NCI-H510A treated with DMSO at 0.1 percent for 48 hours (cell line): ENCODE measurements at regions not wholly inside any gene's neighbourhood (a gene's known extent, or its start where the extent isn't known, plus 50 kb on each side); places are given as distances from the start of the nearest gene placed in this dataset.
"Not testable (repeated sequence)": the region's sequence is repeated elsewhere in the genome, so short reads cannot be mapped to it uniquely, and the experiment has no call there.

ENCODE experiments used
- DNase-seq: peaks from one replicate; lab custom pipeline; 2025; lab: John Stamatoyannopoulos, UW

DNA sequence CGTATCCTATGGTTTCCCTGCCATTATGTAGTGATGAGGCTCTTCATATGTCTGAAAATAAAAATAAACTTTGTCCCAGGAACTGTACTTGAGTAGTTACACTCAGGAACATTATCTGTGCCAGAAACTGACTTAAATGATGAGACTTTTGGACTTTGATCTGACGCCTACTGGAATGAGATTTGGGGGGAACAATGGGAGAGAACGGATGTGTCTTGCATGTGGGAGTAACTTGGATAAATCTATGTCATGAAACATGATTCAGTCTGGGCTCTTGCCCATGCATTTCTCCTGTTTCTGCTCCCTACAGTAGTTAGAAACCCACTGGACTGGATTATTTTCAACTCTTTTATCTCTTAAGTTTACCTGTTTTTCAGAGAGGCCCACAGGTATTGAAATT, 2351.4 kb downstream of the PCDH7 start:
- DNase-seq: no peak

DNA sequence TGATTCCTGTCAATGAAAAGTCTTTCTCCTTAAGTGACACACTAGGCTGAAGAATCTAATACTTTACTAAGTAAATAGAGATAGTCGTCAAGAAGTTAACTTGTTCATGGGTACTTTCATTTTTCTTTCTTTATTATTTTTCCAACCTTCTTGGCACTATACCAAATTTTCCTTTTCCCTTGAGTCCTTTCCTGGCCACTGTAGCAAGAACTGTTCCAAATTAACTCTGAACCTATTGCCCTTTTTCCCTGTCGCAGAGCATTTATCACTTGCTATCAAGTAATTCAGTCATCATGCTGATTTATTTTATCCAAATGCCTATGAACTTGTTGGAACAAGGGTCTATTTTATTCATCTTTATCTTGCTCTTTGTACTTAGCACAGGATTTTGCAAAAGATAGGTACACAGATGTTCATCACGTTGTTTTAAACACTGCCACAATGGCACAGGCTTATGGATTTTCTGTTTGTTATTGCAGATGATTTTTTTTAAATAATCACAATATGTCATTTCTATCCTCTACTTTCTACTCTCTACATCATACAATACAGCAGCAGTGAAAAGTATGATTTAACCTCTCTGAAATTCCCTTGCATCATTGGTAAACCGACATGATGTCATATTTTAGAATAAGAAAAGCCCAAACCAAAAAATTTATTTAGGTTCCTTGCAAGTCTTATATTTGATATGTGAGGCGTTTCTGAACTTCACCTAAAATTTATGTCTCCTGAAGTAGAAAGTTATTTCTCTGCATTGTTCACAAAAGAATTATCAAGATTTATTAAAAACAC, 2352.3 kb downstream of the PCDH7 start:
- no peak for DNase-seq

DNA sequence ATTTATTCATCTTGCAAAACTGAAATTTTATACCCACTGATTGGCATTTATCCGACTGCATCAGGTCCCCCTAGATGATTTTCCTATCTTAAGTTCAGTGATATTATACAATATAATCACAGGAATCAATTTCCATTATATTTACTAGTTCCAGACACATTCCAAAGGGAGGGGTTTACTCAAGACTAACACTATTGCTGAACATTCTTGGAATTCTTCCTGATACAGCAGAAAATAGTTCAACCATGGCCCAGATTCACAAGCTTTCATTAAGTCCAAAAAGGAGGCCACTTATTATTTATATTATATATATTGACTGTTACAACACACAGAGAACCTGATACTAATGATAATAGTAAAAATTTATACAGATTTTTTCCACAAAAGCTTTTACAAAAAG, 2353.6 kb downstream of the PCDH7 start:
- no peak for DNase-seq

DNA sequence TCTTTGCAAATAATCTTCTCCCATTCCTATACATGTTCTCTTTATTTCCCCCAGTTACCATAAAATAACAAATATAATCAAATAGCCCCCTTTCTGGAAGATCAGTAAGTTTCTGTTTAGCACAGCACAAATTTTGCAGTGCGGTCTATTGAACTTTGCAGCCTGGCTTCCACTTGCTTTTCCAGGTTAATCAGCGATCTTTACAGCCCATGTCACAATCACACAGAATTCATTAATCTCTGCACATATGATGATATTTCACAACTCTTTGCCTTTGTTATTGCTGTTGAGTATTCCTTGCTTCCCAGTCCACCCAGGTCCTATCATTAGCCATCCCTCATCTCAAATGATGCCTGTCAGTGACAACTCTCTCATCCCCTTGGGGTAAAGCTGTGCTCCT, 2358.0 kb downstream of the PCDH7 start:
- no peak for DNase-seq

DNA sequence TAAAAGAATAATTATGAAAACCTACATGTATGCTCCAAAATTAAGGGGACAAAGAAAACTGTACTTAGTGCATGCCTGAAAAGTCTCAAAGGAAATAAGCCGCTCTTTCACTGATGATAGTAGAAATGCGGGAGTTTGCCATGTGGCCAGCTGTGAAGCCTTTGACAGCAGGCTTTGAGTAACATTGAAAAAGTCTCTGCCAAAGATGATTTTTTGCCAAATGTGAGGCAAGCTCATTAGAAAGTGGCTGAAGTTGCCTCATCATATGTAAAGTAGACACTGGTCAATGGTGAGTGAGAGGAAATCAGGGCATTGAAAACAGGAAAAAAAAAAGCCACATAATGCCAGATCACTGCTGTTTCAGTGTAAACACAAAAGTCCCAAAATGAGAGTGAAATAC, 2360.1 kb downstream of the PCDH7 start:
- no peak for DNase-seq

DNA sequence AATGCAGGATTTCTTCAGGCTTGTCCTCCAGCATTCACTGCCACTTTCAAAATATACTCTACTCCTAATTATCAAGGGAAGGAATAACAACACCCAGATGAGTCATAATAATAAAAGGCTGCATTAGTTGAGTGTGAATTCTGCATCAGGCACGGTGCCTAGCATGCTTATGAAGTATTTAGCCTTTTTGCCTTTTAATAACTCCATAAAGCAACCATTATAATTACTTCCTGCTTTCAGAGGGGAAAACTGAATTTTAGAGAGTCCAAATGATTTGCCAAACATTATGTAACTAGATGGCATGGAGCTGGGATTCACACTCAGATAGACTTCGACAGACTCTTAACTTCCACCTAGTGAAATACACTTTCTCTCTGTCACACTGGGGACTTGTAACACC, 2365.5 kb downstream of the PCDH7 start:
- DNase-seq: no peak

DNA sequence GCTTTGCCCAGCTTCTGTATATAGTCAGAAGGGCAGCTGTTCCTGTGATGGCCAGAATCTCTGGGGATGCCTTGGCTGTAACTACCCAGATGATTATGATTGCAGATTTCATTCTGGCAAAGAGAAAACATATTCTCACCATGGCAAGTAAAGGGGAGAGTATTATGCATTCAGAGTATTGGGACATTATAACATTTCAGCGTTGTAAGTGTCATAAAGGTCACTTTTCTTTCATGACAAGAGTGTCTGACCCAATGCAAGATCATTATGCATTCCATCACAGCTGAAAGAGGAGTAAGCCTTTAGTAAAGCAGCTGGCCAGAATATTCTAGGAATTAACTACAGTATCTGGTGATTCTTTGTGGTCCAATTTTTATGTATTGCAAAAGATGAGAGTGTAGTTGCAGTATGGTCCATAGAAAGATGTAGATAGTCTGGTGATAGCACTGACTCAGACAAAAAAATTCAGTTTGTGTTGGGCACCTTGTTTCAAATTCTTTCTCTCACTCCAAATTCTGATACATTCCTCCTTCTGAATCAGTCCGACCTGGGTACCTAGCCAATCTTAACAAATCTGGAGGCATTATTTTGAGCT, 2366.3 kb downstream of the PCDH7 start:
- DNase-seq: no peak

DNA sequence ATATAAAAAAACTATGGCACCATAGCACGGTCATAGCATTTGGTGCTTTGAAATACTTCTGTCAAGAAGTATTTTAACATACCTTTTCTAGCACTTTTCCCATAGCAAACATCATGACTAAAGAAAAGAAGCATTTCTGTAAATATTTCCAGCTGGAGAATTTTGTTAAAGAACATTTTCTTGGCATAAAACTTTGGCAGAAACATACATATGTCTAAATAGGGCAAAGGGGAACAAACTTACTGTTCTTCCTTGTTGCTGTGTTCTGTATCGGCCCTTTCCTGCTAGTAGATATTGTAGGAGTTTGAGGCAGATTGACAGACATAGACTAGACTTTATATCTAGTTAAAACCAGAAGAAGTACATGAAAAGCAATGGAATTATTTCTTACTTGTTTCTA, 2368.5 kb downstream of the PCDH7 start:
- DNase-seq: no peak

DNA sequence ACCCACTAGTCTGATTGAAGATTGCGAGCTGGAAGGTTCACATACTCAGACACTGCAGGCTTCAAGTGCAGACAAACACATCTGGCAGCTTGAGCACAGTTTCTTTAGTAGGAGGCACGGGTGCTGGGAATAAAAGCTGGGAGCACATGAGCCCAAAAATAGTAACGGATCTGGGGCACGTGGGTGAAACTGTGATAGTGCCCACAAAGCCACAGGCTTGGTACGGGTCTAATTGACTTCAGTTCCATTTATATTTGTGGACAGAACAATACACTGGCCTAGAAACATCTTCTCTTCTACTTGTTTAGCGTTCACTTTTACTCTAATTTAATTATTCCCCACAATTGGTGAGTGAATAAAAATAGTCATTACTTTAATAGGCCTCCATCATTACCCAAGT, 2370.7 kb downstream of the PCDH7 start:
- DNase-seq: no peak

DNA sequence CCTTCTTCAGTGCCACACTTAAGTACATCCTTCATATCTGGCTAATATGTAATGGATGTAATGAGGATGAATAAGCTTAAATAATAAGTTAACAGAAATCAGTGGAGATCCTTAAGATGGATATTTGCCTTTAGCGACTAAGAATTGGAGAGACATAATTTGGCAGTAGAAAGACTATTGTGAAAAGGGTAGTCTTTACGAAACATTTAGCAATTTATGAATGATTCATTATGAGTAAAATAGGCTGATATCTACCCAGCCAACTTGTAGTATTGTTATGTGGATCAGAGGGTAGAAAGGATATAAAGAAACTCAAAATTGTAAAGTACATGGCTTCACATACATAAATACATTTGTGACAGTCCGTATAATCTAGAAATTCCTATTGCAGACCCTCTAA, 2371.8 kb downstream of the PCDH7 start:
- DNase-seq: no peak

DNA sequence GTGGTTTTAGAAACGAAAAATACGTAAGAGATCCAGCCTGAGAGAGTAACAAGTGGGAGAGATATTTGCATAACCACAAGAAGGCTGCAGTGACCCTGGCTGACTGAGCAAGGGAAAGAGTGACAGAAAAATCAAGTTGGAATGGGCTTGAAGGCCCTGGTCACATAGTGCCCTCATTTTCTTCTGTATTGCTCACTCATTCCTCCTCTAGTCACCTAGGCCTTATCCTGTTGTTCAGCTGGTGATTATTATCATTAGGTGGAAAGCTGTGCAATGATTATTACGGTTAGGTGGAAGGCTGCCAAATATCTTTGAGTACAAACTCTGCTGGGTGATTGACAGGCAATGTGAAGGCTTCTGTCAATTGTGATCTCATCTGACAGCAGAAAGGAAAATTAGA, 2384.1 kb downstream of the PCDH7 start:
- no peak for DNase-seq

DNA sequence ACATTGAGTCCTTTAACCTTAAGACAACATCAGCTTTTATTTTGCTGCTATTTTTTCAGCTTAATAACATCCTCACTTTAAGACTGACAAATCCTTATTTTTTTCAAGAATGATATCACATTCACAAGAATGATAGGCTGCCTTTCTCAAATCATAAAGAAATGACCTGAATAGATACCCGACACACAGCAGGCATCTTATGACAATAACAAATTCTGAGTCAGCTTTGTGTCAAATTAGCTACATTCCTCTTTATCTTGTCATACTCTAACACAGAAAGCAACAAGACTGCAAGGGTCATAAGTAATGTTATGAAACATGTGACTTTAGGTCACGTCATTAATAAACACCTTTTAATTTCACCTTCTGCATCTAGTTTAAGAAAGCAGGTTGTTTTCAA, 2387.6 kb downstream of the PCDH7 start:
- DNase-seq: no peak

DNA sequence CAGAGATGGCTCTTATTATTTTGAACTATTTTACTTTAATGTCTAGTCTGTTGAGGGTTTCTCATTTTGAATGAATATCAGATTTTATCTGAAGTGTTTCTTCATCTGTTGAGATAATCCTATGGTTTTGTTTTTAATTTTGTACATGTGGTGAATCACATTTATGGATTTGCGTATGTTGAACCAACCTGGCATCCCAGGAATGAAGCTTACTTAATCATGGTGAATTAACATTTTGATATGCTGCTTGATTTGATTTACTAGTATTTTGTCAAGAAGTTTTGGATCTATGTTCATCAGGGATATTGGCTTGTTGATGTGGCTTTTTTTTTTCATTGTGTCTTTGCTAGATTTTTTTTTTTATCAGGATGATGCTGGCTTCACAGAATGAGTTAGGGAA, 2390.9 kb downstream of the PCDH7 start:
- no peak for DNase-seq

DNA sequence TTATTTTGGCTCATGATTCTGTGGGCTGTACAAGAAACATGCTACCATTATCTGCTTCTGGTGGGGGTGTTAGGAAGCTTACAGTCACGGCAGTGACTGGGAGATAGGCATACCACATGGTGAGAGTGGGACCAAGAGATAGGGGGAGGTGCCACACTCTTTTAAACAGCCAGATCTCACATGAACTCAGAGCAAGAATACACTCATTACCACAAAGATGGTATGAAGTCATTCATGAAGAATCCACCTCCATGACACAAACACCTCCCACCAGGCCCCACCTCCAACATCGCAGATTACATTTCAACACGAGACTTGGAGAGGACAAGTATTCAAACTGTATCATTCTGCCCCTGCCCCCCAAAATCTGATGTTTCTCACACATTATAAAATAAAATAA, 2396.7 kb downstream of the PCDH7 start:
- no peak for DNase-seq

DNA sequence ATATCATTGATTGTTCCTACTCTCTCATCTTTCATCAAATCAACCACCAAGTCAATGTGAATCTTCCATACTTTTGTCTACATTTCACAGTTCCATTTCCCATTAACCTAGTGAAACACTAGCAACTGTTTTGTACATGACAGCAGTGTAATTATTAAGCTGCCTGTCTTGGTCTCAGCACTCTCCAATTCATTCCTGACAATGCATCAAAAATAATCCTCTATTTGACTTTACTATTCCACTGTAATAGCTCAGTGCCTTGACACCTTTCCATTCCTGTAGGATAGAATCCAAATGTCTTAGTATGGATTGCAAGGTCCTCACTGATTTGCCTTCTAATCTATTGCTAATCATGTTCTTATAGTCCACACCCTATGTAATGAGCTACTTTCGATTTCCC, 2405.8 kb downstream of the PCDH7 start:
- no peak for DNase-seq

DNA sequence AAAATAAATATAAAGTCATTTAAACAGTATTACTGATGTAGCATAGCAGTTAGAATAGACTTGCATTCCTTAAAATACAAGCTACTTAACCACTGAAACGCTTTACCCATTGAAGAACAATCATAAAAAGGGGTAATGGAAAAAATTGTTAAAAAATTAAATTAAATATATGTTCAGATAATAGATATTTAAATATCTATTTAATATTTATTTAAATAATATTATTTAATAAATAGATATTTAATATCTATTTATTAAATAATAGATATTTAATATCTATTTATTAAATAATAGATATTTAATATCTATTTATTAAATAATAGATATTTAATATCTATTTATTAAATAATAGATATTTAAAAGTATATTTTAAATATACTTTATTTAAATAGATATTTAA, 2410.5 kb downstream of the PCDH7 start:
- DNase-seq: not testable (repeated sequence)

DNA sequence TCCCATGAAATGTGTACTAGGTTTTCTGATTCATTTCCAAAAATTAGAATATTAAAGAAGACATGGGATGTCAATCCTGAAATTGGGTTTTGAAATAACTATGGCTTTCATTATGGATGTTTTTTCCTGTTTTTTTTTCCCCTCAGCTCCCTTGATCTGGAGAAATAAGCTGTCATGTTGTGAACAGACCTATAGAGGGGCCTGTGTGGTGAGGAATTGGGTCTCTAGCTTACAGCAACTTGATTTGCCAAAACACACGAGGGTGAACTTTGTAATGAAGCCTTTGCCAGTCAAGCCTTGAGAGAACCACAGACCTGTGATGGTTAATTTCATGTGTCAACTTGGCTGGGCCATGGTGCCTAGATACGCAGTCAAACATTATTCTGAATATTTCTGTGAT, 2413.6 kb downstream of the PCDH7 start:
- DNase-seq: no peak

DNA sequence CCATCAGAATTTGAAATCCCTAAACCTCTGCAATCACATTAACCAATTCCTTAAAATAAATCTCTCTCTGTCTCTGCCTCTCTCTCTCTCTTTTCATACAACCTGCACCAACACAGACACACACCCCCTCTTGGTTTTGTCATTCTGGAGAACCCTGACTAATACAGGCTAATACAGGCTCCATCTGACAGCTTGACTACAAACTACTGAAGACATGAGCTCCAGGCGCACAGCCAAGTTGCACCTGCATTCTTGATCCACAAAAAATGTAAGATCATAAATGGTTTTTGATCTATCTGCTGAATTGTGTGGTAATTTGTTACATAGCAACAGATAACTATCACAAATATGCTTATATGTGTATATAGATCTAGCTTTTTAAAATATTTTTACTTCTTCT, 2414.2 kb downstream of the PCDH7 start:
- DNase-seq: no peak

DNA sequence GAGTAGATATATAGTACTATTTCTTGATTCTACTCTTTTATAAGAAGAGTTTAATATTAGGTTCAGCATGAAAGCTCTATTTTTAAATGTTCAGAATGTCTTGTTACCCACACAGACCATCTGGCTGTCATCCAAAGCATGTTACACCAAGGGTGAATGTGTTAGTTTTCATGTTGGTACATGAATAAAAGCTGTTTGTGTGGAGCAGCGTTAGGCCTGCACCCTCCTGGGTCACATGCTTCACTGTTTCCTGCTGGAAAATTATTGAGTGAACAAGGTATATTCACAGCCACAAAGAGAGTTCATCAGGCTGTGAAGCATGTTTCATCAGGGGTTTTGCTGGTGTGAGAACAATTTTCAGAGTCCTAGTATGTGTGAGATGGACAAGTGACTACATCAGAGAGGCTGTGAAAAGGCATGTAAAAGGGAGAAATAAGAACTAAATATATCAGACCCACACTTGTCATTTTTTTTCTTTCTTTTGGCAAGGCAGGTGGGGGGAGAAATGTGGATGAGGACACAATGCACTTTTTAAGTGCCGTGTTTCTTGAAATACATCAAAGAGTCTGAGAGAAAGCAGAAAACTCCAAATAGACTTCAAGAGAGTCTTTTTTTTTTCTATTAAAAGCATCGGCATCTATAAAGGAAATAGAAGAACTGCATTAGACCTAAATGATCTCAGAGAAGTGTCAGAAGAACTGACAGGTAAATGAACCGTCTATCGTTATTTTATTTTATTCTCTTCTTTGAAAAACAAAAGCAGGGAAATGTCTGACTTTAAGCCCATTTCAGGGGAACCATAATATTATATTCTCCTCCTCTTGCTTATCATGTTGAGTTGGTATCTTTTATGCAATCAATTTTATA, 2429.7 kb downstream of the PCDH7 start:
- DNase-seq: no peak

DNA sequence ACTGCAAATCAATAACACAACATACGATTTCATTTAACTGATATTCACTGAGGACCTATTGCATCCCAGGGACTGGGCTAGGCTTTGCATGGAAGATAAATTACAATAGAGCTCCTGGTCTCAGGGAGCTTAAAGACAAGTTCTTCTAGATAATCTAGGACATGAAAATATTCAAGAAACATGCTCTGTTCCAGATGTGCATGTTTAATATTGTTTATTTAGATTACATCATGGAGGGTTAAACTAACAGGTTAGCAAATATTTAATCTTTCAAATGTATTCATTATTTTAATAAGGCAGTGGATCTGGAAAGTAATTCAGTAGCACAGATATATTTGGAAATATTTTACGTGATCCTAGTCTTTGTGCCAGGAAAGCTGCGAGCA, 2430.3 kb downstream of the PCDH7 start:
- no peak for DNase-seq

DNA sequence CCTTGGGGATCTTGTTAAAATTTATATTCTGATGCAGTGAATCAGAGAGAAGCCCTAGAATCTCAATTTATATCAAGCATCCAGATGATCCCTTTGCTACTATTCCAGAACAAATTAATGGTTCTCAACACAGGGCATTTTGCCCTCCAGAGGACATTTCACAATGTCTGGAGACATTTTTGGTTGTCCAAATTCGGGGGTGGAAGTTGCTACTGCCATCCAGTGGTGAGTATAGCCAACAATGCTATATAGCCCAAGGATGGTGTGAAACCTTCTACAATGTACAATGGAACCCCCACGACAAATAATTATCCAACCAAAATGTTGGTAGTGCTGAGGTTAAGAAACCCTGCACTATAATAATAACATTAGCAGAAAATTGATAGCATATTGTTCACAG, 2440.0 kb downstream of the PCDH7 start:
- no peak for DNase-seq

DNA sequence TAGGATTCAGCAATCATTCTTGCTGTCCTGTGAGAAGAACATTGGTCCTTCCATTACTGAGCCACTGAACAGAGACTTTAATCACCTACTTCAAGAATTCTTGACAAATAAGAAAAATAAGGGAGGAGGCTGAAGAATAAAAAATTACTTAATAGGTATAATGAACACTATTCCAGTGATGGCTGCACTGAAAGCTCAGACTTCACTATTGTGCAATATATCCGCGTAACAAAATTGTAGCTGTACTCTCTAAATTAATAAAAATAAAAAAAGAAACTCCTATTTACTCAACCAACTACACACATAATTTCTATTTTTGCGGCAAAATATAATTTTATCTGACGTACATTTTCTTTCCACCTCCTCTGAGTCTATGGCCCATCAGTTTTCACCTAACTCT, 2441.0 kb downstream of the PCDH7 start:
- DNase-seq: no peak

DNA sequence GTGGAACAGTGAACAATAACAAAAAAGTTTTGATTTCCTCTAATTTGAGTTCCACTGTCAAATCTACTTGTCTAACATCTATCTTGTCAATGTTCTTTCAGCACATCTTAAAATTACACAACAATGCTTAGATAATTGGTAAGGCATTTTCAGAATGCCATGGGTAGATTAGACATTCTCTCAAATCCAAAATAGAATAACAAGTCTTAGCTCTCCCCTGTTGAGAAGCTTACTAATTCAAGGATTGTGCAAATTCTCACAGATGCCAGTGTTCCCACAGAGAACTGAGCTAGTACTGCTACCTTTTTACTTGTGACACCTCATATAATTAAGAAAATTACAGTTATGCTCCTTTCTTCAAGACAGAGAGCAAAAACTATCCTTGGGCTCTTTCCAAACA, 2442.0 kb downstream of the PCDH7 start:
- DNase-seq: no peak
